ENCODE measurements at regions not wholly inside any gene's neighbourhood (a gene's known extent, or its start where the extent isn't known, plus 50 kb on each side); places are given as distances from the start of the nearest gene placed in this dataset.
"Not testable (repeated sequence)": the region's sequence is repeated elsewhere in the genome, so short reads cannot be mapped to it uniquely, and the experiment has no call there.

DNA sequence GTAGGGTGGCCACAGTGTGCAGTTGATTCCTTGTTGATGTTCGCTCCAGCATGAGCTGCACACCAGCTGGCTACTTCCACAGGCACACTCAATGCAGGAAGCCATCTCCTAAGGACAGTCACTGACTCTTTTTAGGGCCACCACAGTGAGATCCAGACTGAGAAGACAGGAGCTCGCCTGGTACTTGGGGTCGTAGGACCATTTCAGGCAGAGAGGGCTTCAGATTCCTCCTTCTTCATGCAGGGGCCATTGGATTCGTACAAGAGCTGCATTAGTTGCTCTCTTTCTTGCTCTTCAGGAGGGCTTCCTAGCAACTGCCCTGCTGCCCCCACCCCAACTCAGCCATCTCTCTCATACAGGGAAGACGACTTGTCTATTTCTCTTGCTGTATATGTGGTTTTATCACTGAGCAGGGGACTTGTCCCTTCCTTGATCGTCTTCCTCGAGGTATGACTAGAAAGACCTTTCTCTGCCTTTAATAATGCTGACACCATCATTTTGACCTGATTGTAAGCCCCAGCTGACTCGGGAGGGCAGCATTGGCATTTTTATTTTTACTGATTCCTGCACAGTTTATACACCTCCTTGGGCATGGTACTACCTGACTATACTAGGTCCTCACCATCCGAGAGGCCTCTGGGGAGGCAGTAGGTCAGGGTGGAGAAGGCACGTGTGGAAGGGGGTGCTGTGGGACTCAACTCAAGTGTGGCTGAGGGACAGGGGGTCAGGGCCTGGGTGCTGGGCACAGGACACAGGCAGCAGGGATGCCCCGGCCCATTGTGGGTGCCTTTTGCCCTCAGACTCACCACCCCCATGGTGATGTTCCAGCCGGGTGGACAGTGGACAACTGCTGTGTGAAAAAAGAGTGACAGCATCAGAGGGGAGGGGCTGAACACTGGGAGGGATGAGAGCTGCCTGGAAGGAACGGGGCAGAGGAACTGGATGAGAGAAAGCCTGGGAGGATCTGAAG, 136.7 kb upstream of the ZNF746 start:
- Histone ChIP-seq H3K27ac (ENCODE audit: control insufficient read depth, insufficient read depth, low read length) (no peak overlapping the region), H3K79me2 (ENCODE audit: control insufficient read depth, insufficient read depth, low read length) (no peaks in the 10 kb centered on the region), H3K9me3 (ENCODE audit: control insufficient read depth, low read depth, low read length) (no peaks in the 10 kb centered on the region), H3K27me3 (ENCODE audit: control insufficient read depth, extremely low read depth, insufficient read depth, low read length) (no peaks in the 10 kb centered on the region), H3K4me2 (ENCODE audit: control insufficient read depth, extremely low read depth, insufficient read depth, low read depth, low read length) (no peak overlapping the region), H3K4me1 (ENCODE audit: control insufficient read depth, extremely low read depth, insufficient read depth, low read length) (no peaks in the 10 kb centered on the region), H3K9ac (ENCODE audit: control insufficient read depth, extremely low read depth, insufficient read depth, low read length) (no peak overlapping the region), H4K20me1 (ENCODE audit: control insufficient read depth, extremely low read depth, insufficient read depth, low read length) (no peaks in the 10 kb centered on the region), H2AFZ (ENCODE audit: control insufficient read depth, low read length) (no peak overlapping the region), H3K4me3 (ENCODE audit: control insufficient read depth in 2 of 3, extremely low read depth in 1 of 3, insufficient read depth in 2 of 3, low read depth in 1 of 3, low read length in 3 of 3) (no peak overlapping the region), H3K36me3 (ENCODE audit: control insufficient read depth in 2 of 2, extremely low read depth in 1 of 2, insufficient read depth in 2 of 2, low read length in 2 of 2) (no peaks in the 10 kb centered on the region), H3K9me1 (ENCODE audit: control insufficient read depth, extremely low read depth, insufficient read depth, low read length) (no peaks in the 10 kb centered on the region)
- DNase-seq (ENCODE audit: low read depth, low spot score): no peak
- FAIRE-seq: no peak
- TF ChIP-seq CTCF (optimal IDR thresholded peaks at IDR 0.05 in 1 of 3, IDR thresholded peaks at IDR 0.05 in 1 of 3, conservative IDR thresholded peaks at IDR 0.05 in 1 of 3; ENCODE audit: extremely low read depth in 1 of 3, insufficient read depth in 2 of 3, low read length in 3 of 3): no peak
- no peak for TF ChIP-seq EZH2 (IDR thresholded peaks at IDR 0.05; ENCODE audit: low read length)
- dilution Hi-C loops (cut with MboI; ENCODE audit: extremely low pct_ligation_motif_present, low sequenced_read_pairs): no loop called here

GRCh38 chr7:149628361-149629149, 130.9 kb upstream of the ZNF746 start:
- H3K27ac ChIP-seq (ENCODE audit: control insufficient read depth, insufficient read depth, low read length); FAIRE-seq; H3K79me2 ChIP-seq (ENCODE audit: control insufficient read depth, insufficient read depth, low read length); H3K27me3 ChIP-seq (ENCODE audit: control insufficient read depth, extremely low read depth, insufficient read depth, low read length); H3K9me1 ChIP-seq (ENCODE audit: control insufficient read depth, extremely low read depth, insufficient read depth, low read length); DNase-seq (ENCODE audit: low read depth, low spot score); H3K36me3 ChIP-seq (ENCODE audit: control insufficient read depth in 2 of 2, extremely low read depth in 1 of 2, insufficient read depth in 2 of 2, low read length in 2 of 2); H3K9me3 ChIP-seq (ENCODE audit: control insufficient read depth, low read depth, low read length); H3K4me2 ChIP-seq (ENCODE audit: control insufficient read depth, extremely low read depth, insufficient read depth, low read depth, low read length); H3K9ac ChIP-seq (ENCODE audit: control insufficient read depth, extremely low read depth, insufficient read depth, low read length); H2AFZ ChIP-seq (ENCODE audit: control insufficient read depth, low read length); H4K20me1 ChIP-seq (ENCODE audit: control insufficient read depth, extremely low read depth, insufficient read depth, low read length); H3K4me3 ChIP-seq (ENCODE audit: control insufficient read depth in 2 of 3, extremely low read depth in 1 of 3, insufficient read depth in 2 of 3, low read depth in 1 of 3, low read length in 3 of 3); dilution Hi-C loops (cut with MboI; ENCODE audit: extremely low pct_ligation_motif_present, low sequenced_read_pairs); H3K4me1 ChIP-seq (ENCODE audit: control insufficient read depth, extremely low read depth, insufficient read depth, low read length): not testable (repeated sequence)
